Inferior parietal cortex (tissue), 1 donor: ENCODE measurements at regions not wholly inside any gene's neighbourhood (a gene's known extent, or its start where the extent isn't known, plus 50 kb on each side); places are given as distances from the start of the nearest gene placed in this dataset.

Experiments used
- DNase-seq: peaks from one replicate; pipeline ENCODE4 v3.0.0-alpha.2; 2016; ENCODE audit errors: extremely low spot score

DNA sequence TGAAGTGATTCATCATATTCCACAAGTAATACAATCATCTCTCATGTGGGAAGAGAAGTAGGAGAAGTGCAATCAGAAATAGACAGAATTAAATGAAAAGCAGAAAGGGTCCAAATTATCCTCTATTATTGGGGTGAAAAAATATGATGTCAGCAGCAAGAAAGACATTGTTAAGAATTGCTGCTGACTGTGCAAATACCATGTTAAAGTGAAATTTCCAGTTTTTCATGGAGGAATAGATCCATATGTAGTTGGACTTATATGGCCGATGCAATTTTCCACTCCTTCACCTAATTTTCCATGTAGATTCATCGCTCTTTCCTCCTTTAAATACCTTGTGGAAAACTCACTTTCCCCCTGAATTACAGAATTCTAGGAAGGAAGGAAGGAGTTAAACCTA is 819.8 kb downstream of the GATA3 start:
- no peak for DNase-seq

DNA sequence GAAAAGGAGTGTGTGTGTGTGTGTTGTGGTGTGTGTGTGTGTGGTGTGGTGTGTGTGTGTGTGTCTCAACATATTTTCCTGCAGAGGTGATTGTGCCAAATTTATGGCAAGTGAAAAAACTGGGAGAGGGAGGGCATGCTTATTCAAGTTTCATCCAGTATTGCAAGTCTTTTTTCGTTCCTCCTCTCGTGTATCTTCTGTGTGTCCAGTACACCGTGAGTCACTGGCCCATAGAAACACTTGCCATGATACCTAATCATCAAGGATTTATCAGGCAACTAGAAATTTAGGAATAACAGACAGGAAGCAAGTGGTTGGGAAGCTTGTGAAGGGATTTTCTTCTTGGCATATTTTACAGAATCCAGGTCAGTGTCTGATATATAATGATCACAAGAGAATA is 820.5 kb downstream of the GATA3 start:
- DNase-seq: no peak

DNA sequence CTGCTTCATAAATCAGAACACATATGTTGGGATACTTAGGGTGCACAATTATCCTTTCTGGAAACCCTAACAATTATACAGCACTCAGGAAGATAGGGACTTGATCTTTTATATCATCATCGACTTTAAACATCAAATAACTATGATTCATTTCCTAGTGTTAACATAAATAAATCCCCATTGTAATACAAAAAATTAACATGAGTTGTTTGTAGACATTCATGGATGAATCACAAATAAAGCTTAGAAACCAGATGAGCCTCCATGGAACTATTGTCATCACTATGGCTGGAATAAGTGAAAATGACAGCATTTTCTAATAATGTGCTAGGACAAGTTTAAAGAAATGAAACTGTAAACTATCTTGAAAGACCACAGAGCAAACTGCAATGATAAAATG is 821.7 kb downstream of the GATA3 start:
- no peak for DNase-seq

DNA sequence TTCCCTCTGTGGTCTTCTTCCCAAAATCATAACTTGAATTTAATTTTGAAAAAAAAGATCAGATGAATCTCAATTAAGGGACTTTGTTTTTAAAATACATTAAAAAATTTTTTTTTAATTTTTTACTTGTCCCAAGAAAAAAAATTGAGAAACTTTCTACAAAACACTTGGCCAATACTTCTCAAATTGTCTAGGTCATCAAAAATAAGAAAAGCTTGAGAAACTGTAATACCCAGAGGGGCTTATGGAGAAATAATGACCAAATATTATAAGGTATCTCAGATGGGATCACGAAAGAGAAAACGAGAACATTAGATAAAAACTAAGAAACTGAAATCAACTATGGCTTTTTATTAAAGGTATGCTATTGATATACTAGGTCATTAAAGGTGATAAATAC is 835.0 kb downstream of the GATA3 start:
- no peak for DNase-seq

DNA sequence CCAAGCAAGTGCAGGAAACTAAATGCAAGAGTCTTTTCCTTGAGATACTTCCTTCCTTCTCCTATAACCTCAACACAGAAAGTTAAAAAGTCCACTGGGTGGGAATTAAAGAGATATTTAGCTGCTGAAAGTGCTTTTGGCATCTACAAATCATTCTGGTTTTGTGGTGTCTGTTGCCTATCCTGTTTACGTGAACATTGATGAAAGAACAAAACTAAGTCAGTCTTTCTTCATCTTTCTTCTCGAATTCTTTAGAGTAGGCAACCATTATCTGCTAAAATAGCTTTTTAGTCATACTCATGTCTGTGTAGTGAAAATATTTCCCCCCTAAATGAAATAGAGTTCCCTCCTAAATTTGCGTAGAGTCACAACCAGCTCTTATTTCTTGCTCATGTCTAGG is 838.6 kb downstream of the GATA3 start:
- DNase-seq: no peak

DNA sequence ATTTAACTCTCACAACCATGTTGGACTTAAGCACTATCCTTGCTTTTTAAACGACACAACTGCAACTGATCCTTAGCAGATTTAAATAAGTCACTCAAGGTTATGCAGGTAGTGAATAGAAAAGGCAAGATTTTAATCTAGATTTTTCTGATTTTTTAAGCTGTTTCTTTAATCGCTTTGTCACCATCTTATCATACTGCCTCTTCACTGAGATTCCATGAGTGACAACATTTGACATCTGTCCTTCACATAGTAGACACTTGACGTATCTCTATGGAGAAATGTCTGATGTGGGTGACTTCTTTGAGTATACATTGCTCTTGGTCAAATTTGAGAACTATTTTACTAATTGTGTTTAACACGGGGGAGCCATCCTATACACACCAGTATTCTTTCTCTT is 839.7 kb downstream of the GATA3 start:
- DNase-seq: no peak

DNA sequence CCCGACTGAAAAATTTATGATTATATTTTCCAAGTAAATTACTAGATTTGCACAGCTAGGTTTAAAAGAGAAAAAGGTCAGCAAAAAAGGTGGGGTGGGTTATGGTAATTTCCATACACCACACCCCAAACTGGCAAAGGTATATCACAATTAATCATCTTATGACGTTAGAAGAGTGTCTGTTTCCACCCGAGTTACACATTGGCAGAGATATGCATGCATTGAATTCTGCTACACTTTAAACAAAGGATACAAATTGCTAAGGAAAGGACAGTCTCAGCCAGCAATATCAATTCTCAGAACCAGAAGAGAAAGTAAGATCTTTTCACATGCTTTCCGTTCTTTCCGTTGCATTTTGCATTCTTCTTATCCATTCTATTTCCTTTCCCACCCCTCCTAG is 843.3 kb downstream of the GATA3 start:
- DNase-seq: no peak

DNA sequence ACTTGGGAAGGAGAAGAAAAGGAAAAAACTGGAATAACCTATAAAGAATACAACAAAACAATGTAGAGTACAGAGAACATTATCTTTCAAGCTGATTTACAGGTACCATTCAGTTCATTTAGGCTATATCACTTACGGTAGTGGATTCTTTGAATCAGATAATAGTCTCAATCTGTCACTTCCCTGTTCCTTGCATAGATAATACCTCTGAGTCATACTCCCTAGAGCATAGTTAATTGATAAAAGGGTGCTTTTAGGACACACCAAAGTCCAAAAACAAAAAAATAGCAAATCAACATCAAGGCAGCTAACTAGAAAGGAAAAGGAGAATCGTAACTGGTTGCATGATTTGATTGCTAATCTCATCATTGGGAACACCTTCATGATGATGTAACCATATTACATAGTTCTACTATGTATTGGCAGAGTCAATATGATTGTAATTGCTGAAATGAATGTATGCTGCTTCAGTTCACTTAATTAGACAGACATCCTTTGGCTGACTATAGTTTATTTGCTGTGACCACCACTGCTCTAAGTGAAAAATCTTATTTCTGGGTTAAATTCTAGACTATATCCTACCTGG is 844.4 kb downstream of the GATA3 start:
- no peak for DNase-seq

DNA sequence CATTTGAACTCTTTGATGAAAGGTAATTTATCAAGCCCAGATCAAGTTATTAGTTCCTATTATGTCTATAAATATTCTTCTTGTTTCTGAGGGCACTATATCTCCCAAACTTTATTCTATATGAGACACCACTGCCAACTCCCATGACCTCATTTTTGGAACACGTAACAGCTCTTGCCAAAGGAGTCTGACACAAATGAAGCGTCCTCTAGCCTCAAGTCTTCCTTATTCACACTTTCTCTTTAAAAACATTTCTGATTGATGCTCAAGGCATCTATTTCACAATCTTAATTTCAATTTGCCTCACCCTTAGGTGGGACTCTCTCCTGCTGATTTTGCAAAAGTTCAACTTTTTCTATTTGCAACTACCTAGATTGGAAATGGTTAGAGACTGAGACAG is 848.4 kb downstream of the GATA3 start:
- no peak for DNase-seq

DNA sequence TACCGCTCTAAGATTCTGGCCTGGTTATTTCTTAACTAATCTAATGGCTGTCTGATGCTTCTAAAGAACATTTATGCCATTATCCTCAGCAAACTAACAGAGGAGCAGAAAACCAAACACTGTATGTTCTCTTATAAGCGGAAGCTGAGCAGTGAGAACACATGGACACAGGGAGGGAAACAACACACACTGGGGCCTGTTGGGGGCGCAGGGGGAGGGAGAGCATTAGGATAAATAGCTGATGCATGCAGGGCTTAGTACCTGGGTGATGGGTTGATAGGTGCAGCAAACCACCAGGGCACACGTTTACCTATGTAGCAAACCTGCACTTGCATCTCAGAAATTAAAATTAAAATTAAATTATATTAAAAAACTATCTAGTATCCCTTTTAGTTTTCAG is 853.5 kb downstream of the GATA3 start:
- no peak for DNase-seq

DNA sequence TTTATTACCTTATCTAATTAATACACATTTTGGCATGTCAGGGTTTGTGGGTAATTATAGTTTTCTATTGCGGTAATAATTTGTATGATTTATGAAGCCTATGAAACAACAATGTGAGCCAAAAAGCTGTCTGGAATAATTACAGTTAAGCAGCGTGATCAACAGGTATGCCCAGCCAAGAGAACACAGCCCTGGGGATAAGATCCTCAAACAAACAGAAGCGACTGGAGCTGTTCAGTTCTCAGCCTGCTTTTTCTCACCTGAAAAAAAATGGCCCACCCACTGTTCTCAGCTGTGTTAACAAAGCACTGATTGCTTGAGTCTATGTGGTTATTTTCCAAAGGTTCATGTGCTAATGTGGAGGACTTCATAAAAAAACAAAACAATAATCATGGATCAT is 855.8 kb downstream of the GATA3 start:
- DNase-seq: no peak

DNA sequence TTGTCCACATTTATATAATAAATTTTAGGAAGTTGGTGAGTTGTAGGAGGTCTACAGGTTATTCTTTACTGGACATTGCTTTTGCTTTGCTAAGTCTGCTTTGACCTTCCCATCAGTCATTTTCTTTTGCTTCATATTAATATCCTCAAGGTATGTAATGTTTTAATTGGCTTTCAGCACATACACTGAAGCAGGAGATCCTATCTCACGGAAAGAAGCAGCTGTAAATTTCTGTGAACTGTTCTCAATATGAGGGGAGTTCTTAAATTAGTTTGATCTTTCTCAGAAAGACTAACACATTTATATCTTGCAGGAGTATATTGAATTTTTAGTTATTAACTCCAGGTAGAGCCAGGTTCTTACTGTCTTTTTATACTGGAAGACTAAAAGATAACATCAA is 856.5 kb downstream of the GATA3 start:
- DNase-seq: no peak

DNA sequence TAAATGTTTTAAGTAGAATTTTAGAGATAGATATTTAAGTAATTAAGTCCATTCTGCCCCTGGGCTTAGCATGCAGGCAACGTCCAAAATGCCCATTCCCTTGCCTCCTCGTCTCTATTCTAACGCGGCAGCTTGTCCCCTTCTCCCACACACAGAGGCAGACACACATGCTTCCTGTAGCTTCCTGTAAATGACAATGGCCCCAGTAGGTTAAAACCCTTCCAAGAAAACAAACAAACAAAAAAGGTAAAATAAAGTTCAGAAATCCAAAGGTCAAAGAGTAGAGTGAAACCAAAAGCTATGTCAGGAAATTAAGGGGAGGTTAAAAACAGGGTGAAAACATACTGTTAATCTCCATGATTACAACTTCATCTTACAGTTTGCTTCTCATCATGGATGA is 857.6 kb downstream of the GATA3 start:
- DNase-seq: no peak

DNA sequence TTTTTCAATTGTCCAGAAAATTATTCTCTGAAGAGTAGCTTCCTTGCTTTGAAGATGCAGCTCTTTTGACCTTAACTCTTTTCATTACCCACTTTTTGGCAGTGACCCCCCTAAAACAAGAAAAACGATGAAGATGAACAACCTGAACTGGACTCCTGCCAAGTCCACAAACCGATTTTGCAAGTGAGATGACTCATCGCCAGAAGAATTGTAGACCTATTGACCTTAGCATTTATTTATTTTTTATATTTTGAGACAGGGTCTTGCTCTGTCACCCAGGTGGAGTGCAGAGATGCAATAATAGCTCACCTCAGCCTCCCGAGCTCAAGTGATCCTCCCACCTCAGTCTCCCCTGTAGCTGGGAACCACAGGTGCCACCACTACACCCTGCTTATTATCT is 859.2 kb downstream of the GATA3 start:
- DNase-seq: no peak

DNA sequence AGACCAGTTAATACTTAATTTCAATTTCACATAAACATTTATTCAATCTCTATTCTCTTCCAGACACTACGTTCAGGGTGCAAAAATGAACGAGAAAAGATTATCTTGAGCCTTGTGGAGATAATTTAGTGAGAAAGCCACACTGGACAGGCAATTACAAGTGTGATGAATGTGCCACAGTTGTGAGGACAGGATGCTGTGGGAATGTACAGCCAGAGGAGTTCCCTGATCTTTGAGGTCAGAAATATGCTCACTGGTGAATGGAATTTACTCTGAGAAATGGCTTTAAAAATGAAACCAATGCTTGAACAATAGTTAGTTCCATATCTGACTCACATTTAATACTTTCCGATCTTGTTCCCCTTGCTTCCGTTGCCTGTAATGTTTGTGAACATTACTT is 864.8 kb downstream of the GATA3 start:
- no peak for DNase-seq

DNA sequence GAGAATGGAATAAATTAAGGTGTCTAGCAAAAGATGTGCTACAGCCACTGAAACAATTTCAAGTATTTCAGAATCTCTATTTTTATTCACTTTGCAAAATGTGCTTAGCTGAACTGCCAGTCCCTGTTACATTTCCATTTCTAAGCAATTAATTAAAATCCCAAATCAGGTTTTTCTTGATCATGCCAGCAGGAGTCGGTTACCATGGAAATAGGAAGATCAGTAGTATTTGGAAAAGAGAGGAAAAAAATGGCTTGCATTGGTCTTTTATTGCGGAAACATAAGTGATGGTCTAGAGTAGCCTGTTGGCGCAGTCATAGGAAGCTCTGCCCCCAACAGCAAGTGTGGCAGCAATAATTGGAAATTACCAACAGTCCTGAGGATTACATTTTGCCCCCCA is 867.1 kb downstream of the GATA3 start:
- DNase-seq: peak; percentile 4

DNA sequence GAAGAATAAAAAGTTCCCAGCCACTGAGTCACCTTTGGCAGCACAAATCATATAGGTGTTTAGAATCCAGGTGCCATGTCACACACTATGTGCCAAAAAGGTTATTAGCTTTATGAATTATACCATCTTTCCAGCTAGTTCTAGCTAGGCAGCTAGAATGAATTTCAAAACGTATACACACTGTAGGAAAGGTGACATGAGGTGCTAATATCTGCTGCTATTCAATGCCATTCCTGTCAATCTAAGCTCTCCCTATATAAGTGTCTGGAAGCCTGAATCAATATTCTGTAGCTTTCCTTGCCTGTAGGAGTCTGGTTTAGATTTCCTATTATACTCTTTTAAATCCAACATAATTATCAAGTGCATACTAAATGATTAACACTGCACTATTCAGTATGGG is 868.6 kb downstream of the GATA3 start:
- no peak for DNase-seq

DNA sequence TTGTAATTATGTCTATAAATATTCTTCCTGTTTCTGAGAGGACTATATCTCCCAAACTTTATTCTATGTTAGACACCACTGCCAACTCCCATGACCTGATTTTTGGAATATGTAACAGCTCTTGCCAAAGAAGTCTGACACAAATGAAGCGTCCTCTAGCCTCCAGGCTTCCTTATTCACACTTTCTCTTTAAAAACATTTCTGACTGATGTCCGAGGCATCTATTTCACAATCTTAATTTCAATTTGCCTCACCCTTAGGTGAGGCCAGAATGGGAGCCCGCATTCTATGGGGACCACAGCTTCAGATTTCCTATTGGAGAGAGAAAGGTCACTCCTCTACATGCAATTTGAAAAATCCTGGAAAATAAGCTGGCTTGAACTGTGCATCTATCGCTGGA is 873.2 kb downstream of the GATA3 start:
- no peak for DNase-seq

DNA sequence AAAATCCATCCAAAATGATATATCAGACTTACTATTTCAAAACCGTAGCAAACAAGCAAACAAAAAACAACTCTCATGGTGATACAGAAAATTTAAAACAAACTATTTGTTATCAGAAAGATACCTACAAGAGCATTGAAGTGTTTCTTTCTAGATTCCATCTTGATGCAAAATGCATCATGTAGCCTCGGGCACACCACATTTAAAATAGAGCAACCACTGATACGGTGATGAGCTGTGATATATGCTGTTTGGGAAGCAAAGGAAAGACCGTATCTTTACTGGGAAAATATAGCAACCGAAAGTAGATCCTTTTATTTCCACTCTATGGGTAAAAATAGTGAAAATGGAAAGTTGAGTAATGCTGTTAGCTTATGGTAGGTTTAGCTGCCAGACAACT is 892.0 kb downstream of the GATA3 start:
- no peak for DNase-seq

DNA sequence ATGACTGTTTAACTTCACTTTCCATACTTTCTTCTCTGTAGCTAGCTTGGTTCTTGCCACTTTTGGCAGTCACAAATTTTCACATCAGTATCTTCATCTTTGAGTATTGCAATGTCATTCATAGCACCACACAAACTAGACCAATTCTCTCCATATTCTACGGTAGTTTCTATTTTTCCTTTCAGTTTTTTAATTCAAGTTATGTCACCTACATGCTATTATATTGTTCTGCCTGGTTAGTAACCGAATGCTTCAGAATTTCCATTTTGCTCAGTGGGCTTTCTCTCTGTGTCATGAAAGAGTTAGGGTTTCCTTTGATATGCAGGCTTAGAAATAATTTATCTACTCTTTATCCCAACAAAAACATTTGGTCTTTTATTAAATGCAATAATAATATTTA is 896.5 kb downstream of the GATA3 start:
- no peak for DNase-seq

DNA sequence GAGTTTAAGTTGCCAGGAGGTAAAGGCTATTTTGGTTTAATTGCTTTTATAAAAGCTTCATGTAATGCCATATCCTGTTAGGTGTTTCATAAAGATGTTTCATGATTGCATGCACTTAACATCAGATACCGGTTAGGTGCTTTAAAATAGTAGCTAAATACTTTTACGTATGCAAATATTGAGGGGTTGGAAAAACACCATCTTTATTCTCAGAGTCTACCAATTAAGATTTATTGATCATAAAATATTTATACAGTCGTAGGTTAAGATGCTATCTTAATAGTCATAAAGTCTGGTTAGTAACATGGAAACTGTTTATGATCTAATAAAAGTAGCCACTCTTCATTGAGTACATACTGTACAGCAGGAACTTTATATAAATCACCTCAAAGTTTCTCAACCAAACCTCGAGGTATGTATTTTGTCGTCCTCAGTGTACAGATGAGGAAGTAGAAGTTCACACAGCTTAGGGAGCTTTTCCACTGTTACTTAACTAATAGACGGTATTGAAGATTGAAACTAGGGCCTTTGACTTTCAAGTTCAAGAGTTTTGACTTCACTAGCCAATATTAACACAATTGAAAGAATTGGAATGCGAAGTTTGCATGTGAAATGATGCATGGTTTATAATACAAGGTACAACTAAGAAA is 897.1 kb downstream of the GATA3 start:
- DNase-seq: no peak

DNA sequence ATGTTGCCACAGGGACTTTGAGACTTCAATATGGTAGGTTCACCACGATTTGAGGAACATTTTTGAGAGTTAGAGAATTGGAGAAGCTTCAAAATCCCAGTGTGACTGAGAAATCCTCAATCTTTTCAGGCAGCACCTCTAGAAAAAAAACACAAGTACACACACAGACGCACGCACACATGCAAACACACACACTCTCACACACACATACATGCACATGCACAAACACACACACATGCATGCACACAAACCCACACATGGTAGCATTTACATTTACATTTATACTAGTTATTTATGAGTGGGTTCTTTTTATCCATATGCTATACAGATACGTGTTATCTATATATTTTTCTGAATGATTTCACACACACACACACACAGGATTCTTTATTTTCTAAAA is 901.9 kb downstream of the GATA3 start:
- no peak for DNase-seq

DNA sequence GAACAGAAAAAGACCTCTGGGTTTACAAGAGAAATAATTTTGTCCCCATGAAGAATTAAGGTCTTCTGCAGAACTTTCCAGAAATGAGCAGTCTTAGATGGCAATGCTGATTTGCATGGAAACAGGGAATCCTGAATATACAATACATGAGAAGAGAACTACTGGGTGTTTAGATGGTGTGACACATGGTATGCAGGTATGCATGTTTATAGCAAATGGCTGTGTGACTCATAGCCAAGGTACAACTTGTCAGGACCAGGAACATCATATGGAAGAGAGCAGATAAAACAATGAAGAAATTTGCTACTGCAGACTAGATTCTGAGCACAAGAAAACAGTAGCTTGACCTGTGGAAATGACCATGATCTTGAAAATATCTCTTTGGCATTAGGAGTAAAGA is 907.8 kb downstream of the GATA3 start:
- DNase-seq: no peak

DNA sequence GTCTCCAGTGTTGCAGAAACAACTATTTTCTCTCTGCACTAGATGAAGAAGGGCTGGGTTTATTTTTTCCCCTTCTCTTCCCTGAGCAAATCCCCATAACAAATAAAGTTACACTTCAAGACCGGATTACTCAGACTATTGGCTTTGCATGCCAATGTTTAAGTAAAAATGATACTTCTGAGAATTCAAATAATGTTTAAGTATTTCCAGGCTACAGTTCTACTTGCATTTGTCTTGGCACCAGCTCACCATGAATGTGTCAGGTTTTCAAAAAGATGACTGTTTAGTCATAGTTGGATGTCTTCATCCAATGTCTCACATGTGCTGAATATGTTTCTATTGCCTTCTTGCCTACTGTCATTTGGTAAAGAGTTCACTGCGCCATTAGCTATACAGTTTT is 912.6 kb downstream of the GATA3 start:
- DNase-seq: no peak
